GM04503 (cell line): ENCODE measurements at regions not wholly inside any gene's neighbourhood (a gene's known extent, or its start where the extent isn't known, plus 50 kb on each side); places are given as distances from the start of the nearest gene placed in this dataset.
"Not testable (repeated sequence)": the region's sequence is repeated elsewhere in the genome, so short reads cannot be mapped to it uniquely, and the experiment has no call there.

ENCODE experiments used
- DNase-seq: peaks from one replicate; pipeline ENCODE4 v3.0.0-alpha.2; 2012; ENCODE audit warnings: low read depth

GRCh38 chr3:34056951-34057390, 258.5 kb downstream of the PDCD6IP start:
- no peak for DNase-seq

GRCh38 chr3:34060995-34061394, 262.6 kb downstream of the PDCD6IP start:
- DNase-seq = not testable (repeated sequence)

- DNase-seq = no peak
Measured at GRCh38 chr3:34065901-34066300, 267.5 kb downstream of the PDCD6IP start.

- no peak for DNase-seq
Measured at GRCh38 chr3:34066328-34066727, 267.9 kb downstream of the PDCD6IP start.

- DNase-seq = no peak
Measured at GRCh38 chr3:34066999-34067398, 268.6 kb downstream of the PDCD6IP start.

GRCh38 chr3:34067536-34068051, 269.2 kb downstream of the PDCD6IP start:
- DNase-seq = no peak

GRCh38 chr3:34068505-34068904, 270.1 kb downstream of the PDCD6IP start:
- no peak for DNase-seq

- no peak for DNase-seq
Measured at GRCh38 chr3:34070831-34071585, 272.6 kb downstream of the PDCD6IP start.

- no peak for DNase-seq
Measured at GRCh38 chr3:34072297-34072696, 273.9 kb downstream of the PDCD6IP start.

GRCh38 chr3:34073111-34073510, 274.7 kb downstream of the PDCD6IP start:
- DNase-seq = no peak

- DNase-seq = no peak
Measured at GRCh38 chr3:34073961-34074360, 275.5 kb downstream of the PDCD6IP start.

GRCh38 chr3:34075975-34076374, 277.5 kb downstream of the PDCD6IP start:
- DNase-seq = no peak

GRCh38 chr3:34077417-34078195, 279.2 kb downstream of the PDCD6IP start:
- DNase-seq = no peak

GRCh38 chr3:34078418-34078817, 280.0 kb downstream of the PDCD6IP start:
- no peak for DNase-seq

- not testable (repeated sequence) for DNase-seq
Measured at GRCh38 chr3:34079849-34080248, 281.4 kb downstream of the PDCD6IP start.

- not testable (repeated sequence) for DNase-seq
Measured at GRCh38 chr3:34090379-34090778, 291.9 kb downstream of the PDCD6IP start.

GRCh38 chr3:34090876-34091275, 292.4 kb downstream of the PDCD6IP start:
- no peak for DNase-seq

- not testable (repeated sequence) for DNase-seq
Measured at GRCh38 chr3:34094280-34094679, 295.9 kb downstream of the PDCD6IP start.

GRCh38 chr3:34102288-34102687, 303.9 kb downstream of the PDCD6IP start:
- no peak for DNase-seq

- no peak for DNase-seq
Measured at GRCh38 chr3:34106379-34106778, 307.9 kb downstream of the PDCD6IP start.

- DNase-seq = no peak
Measured at GRCh38 chr3:34106879-34107278, 308.4 kb downstream of the PDCD6IP start.

GRCh38 chr3:34107669-34108068, 309.2 kb downstream of the PDCD6IP start:
- DNase-seq = no peak

GRCh38 chr3:34109021-34109420, 310.6 kb downstream of the PDCD6IP start:
- no peak for DNase-seq
